WI38 (cell line): ENCODE measurements at regions not wholly inside any gene's neighbourhood (a gene's known extent, or its start where the extent isn't known, plus 50 kb on each side); places are given as distances from the start of the nearest gene placed in this dataset.
"Not testable (repeated sequence)": the region's sequence is repeated elsewhere in the genome, so short reads cannot be mapped to it uniquely, and the experiment has no call there.

Source experiments
- H3K4me3 ChIP-seq: 2 replicates; pipeline ENCODE4 v1.5.1; 2011; ENCODE audit warnings: low read depth, mild to moderate bottlenecking, control low read depth, low read length
- TF ChIP-seq, protein P1 (sequence below): IDR thresholded peaks from 2 replicates; pipeline ENCODE4 v1.5.1; 2012; ENCODE audit warnings: low read depth, mild to moderate bottlenecking, control low read depth, low read length

DNA sequence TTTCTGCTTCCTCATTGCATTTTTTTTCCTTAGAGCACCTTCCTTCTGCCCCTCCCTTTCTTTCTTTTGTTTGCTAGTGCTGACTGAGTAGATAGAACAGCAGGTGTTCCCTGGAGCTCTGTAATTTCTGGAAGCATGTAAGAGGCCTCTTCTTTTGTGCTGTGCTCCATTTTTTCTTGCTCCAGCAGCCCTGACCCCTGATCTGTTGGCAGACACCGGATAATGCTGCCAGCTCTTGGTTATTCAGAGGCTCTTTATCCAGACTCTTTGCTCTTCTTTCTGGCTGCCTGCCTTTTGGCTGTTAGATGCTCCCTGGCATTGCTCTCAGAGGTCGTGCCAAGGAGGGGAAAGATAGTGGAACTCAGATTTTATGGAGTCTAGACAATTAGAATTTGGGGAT is 104.4 kb upstream of the RBMS3 start:
- TF ChIP-seq, protein P1, sequence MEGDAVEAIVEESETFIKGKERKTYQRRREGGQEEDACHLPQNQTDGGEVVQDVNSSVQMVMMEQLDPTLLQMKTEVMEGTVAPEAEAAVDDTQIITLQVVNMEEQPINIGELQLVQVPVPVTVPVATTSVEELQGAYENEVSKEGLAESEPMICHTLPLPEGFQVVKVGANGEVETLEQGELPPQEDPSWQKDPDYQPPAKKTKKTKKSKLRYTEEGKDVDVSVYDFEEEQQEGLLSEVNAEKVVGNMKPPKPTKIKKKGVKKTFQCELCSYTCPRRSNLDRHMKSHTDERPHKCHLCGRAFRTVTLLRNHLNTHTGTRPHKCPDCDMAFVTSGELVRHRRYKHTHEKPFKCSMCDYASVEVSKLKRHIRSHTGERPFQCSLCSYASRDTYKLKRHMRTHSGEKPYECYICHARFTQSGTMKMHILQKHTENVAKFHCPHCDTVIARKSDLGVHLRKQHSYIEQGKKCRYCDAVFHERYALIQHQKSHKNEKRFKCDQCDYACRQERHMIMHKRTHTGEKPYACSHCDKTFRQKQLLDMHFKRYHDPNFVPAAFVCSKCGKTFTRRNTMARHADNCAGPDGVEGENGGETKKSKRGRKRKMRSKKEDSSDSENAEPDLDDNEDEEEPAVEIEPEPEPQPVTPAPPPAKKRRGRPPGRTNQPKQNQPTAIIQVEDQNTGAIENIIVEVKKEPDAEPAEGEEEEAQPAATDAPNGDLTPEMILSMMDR, result no peak
- no peak overlapping the region for H3K4me3 ChIP-seq

DNA sequence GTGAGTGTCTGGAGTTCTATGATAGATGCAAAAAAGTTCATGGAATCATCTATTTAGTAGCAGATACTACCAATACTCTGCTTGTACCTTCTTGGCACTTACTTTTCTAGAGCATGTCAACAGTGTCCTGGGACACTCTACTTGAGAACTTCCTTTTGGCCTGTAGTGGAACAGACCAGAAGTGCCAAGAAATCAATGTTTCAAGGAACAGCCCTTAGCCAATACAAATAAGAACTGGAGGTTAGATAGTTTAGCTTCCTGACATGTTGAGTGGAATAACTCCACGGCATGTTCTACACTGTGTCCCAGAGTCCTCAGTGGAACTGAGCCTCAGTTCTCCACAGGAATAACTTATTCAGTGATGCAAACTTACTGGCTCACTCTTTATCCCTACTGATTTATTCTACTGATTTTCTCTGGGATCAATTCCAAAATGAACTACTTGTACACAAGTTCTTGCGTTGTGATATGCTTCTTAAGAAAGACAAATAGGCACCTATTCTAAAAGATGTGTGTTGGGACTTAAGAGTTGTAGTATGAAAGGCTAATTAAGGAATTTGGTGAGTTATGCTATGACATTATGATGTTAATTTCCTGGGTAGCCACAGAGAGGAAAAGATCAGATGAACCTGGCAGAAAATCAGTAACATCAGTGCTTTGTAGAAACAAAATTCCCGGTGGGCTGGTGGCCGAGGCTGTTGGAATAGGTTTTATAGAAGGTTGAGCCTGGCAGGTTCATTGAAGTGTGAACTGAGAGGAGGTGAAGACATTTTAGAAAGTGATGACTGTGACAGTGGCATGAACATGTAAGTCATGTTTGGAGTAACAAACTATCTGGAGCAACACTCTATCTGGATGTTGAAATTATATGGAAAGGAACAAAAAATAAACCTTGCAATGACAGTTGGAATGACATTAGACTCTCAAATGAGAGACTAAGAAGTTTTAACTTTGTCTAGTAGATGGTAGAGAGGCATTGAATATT is 101.8 kb upstream of the RBMS3 start:
- TF ChIP-seq, protein P1, result no peak

DNA sequence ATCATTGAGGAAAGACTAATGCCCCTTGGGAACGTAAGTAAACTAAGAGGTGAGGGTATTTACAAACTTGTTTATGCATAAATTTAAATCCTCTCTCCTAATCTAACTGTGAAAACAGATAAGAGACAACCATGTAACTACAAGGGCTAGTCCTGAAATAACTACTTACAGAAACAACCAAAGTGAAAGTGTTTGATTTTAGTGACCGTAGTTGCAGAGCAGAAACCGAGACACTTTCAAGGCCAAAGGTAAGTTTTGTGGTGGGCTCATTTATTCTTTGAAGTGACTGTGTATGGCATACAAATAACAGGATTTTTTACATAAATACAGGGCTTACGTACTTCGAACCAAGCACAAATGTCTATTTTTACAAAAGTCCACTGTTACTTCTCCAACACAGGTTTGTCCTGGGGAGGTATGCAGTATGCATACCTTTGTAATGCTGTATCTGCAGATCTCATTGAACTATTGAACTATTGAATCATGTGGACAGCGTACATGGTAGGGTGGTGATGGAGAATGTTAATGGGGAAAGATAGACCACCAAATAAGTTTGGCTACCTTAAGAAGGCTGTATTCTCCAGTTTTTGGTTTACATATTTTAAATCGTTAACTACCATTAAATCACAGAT is 99.6 kb upstream of the RBMS3 start:
- TF ChIP-seq, protein P1, result no peak
- H3K4me3 ChIP-seq, result no peak overlapping the region

More for the DNA sequence above, 101.8 kb upstream of the RBMS3 start:
- H3K4me3 ChIP-seq, result no peak overlapping the region

DNA sequence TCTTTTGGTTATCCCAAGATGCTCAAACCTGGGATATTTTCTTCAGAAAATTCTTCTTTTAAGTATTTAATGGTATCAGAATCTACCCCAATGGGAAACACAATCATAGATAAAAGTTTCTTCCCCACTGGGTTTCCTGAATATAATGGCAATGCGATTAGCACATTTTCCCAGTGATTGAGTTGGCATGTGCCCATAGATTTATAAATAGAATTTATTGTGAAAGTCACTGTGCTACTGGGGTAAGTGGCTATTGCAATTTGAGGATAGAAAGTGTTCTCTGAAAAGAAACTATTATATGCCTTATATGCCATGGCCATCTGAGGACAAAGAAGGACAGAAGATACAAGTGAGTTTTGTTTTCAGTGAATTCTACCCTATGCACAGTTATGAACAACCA is 99.0 kb upstream of the RBMS3 start:
- TF ChIP-seq, protein P1, result no peak
- H3K4me3 ChIP-seq, result no peak overlapping the region

DNA sequence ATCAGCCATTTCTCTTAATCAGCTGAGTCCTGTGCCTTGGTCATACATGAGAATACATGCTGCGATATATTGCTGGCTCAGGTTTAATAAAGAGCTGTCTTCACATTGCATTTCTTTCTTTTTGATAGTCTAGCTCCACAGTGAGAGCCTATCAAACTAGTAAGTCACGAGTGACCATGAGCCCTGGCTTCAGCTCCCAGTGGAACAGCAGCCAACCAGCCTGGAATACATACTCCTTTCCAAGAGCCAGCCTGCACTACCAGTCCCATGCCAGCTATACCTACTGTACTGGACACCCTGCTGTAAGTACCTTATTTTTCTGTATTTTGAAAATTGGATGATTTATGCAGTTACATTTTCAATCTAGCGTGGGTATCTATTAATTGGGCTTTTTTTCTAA is 98.0 kb upstream of the RBMS3 start:
- not testable (repeated sequence) for H3K4me3 ChIP-seq

DNA sequence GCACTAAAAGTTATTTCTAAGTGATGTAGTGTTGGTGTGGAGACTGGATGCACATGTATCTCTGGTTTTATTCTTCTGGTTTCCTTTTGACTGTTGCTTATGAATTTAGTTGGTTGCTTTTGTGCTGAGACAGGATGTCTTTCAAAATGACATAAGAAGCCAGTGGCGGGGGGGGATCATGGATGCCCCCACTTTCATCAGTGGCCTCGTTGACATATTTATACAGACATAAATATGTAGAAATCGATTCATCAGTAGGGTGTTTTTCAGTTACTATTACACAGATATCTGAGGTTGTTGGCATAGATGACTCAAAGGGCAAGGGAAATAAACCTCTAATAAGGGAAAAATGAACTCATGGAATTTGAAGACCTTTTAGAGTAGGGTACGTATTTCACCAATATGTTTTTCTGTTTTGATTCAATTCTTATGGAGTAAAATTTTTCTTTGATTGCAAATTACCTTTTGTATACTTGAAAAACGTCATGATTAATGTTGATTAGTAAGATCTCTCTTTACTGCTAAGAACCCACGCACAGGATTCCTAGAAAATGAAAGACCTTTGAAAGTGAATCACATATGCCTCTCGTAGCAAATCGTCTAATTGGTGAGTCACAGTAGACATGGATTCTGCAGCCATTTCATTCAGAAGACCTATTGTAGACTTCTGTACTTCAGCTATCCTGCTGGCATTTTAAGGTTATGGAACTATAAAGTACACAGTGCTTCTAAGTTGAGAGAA is 97.4 kb upstream of the RBMS3 start:
- TF ChIP-seq, protein P1, result no peak
- H3K4me3 ChIP-seq, result 0 out of 2 replicates have a peak overlapping the region, but pooled peaks have one; percentile 13

DNA sequence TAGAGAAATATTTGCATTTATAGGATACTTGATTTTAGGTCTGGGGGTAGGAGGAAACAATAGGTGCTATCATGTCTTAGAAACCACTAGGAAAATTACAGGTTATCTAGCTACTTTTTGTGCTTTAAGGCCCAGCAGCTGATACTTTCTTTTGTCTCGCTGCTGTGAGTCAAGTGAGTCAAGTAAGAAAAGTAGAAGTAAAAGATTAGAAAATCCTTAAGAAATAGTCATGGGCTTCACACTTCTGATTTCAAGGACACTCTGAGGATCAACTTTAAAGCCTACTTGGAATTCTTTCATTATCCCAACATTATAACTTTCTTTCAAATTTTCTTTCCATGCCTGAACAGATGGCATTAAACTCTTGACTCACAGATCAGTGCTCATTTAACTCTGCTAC is 95.2 kb upstream of the RBMS3 start:
- no peak overlapping the region for H3K4me3 ChIP-seq
- TF ChIP-seq, protein P1, result no peak
